HG03520 (cell line): ENCODE measurements at regions not wholly inside any gene's neighbourhood (a gene's known extent, or its start where the extent isn't known, plus 50 kb on each side); places are given as distances from the start of the nearest gene placed in this dataset.
A peak's percentile ranks its signal among the peaks of the same experiment; 100 is the strongest.

Source experiments
- ATAC-seq: cut with Tn5 transposase; IDR thresholded peaks from one replicate; pipeline ENCODE4 v1.9.1; 2021; ENCODE audit warnings: mild to moderate bottlenecking, moderate library complexity; ENCODE audit not compliant: unreplicated experiment

GRCh38 chr2:180177534-180177933 lies 170.4 kb upstream of the CWC22 start:
- ATAC-seq, result no peak

DNA sequence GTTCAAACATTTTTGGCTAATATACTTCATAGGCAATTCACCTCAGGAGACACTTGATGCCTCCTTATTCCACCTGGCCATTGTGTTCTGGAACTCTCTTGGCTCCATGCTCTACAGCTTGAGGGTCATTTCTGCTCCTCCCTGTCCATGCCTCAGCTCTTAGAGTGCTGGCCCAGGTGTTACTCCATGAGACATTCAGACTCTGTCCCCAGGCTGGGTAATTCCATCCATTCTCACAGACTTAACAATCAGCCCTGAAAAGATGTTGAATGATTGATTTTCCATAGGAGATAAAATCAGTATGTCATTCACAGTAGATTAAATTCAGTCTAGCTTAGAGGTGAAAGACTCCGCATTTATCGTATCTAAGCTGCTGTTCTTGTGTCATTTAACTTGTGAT lies 168.6 kb upstream of the CWC22 start:
- no peak for ATAC-seq

- no peak for ATAC-seq
Measured at GRCh38 chr2:180174580-180174979, 167.5 kb upstream of the CWC22 start.

GRCh38 chr2:180169474-180169873 lies 162.4 kb upstream of the CWC22 start:
- ATAC-seq, result no peak

- ATAC-seq, result no peak
Measured at GRCh38 chr2:180161415-180161814, 154.3 kb upstream of the CWC22 start.

DNA sequence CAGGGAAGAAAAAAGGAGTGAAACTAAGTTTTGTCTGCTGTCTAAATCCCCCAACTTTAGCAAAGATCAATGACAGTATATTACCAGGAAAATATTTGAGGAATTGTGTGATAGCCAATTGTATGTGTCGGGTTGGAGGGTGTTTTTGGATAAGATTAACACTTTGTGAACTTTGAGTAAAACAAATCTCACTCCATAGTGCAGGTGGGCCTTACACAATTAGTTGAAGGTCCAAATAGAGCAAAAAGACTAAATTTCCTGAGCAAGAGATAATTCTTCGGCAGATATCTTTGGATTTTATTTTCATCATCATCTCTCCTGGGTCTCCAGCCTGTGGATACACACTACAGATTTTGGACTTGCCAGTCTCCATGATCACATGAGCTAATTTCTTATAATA lies 152.8 kb upstream of the CWC22 start:
- no peak for ATAC-seq

DNA sequence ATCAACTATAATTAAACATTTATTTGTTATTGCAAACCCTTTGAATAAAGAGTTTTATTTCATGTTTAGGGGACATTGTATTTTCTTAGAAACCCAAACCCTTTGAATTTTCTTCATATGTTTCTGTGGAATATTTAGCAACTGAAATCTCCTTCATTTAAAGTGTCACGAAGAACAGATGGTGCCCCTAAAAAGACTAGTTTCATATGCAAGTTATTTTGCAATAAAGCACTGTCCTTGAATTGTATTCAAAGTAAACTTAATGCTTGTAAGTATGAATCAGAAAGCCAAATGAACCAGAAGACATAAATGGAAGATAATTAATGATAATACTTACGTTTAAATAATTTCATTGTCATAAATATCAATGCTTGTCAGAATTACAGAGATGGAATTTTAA lies 151.9 kb upstream of the CWC22 start:
- no peak for ATAC-seq

- ATAC-seq, result no peak
Measured at GRCh38 chr2:180156651-180157050, 149.6 kb upstream of the CWC22 start.

DNA sequence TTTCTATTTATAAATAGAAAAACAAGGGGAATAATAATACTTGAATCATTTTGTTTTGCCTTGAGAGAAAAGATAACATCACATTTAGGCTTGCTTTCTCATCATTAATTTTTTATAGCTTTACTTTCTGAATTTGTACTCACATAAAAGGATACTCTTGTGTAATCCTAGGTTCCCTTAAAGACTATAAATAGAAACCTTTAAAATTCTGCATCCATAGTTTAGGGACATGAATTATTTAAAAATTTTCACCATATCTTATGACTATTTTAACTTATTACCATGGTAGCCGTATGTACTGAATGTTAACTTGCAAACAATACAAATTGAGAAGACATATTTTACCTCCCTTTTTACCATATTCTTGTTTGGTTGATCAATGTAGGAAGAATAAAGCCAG lies 143.5 kb upstream of the CWC22 start:
- ATAC-seq, result no peak

DNA sequence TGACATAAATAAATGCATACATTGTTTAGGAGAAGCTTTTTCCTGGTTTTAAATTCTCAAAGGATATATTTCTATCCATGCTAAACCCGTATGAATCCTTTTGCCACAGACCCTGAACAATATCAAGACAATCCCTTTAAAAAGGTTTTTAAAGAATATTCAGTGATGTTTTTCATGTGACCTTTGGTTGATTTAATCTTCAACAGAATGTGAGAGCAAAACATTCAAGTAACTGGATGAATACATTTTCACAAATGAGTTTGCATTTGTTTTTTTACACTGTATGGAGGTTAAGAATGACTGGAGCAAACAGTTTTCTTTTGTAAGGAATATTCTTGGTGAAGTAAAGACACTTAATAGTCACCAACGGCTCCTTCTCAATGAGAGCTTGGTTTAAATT lies 139.4 kb upstream of the CWC22 start:
- ATAC-seq, result no peak

GRCh38 chr2:180146114-180146513 lies 139.0 kb upstream of the CWC22 start:
- no peak for ATAC-seq

DNA sequence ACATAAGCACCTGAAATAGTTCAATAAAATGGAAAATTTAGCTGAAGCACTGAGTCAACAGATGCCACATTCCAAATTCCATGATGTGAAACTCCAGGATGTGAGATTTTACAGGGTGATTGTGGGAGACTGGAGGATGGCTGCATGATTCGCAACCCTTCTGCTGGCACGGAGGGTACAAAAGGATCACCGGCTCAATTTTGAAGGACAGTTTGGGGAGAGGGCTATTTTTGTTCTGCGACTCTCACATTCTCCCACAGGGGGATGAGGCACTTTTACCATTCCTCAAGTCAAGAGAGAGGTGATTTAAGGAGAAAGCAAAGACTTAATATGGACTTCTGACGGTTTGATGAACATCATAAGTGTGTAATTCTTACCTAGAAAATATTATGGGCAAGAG lies 138.1 kb upstream of the CWC22 start:
- ATAC-seq, result no peak

- ATAC-seq, result no peak
Measured at GRCh38 chr2:180144338-180144813, 137.3 kb upstream of the CWC22 start.

- no peak for ATAC-seq
Measured at GRCh38 chr2:180143633-180144337, 136.7 kb upstream of the CWC22 start.

DNA sequence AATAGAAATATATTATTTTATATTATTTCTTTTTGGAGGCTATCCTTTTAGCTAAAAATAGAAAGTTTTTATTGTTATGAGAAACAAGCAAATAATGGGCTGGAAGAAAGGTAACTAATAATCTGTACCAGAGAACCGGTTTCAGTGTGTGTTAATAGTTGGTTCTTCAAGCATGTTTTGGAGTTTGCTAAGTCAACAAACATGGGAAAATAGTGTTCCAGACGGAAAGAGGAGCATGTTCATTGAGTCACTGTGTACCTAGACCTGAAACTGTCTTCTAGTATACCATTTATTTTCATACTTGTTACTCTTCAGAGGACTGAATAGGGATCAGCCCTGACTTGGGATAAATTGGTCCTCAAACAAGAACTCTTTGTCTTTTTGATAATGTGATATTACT lies 134.5 kb upstream of the CWC22 start:
- no peak for ATAC-seq

- ATAC-seq, result no peak
Measured at GRCh38 chr2:180133736-180134135, 126.6 kb upstream of the CWC22 start.

- ATAC-seq, result no peak
Measured at GRCh38 chr2:180130403-180130802, 123.3 kb upstream of the CWC22 start.

- no peak for ATAC-seq
Measured at GRCh38 chr2:180128861-180129260, 121.8 kb upstream of the CWC22 start.

DNA sequence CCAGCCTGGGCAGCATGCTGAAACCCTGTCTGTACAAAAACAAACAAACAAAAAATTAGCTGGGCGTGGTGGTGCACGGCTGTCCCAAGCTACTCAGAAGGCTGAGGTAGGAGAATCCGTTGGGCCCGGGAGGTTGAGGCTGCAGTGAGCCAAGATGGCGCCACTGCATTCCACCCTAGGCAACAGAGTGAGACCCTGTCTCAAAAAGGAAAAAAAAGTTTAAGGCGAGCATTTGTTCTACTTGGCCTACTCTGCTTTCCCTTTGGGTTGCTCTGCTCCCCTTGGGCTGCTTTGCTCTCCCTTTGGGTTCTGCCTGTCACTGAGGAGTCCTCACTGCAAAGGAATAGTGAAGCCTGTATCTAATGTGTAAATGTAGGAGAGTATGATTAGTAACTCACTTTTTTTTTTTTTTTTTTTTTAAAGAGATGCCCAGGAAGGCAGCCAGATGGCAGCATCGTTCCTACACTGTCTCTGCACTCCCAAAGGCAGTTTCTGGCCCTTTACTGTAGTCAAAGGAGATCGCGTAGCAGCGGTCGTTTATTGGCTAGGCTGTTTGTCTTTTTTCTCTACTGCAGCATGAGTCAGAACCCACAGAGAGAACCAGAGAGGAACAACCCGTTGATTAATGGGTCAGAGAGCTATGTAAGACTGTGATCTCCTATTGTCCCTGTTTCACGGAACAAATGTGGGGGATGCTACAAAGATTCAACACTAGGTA lies 118.3 kb upstream of the CWC22 start:
- peak; percentile 83 for ATAC-seq

- ATAC-seq, result peak; percentile 58
Measured at GRCh38 chr2:180124273-180125139, 117.4 kb upstream of the CWC22 start.

GRCh38 chr2:180122874-180123273 lies 115.8 kb upstream of the CWC22 start:
- ATAC-seq, result no peak

- ATAC-seq, result no peak
Measured at GRCh38 chr2:180115675-180116074, 108.6 kb upstream of the CWC22 start.
